H9 (cell line): ENCODE measurements at regions not wholly inside any gene's neighbourhood (a gene's known extent, or its start where the extent isn't known, plus 50 kb on each side); places are given as distances from the start of the nearest gene placed in this dataset.
"Not testable (repeated sequence)": the region's sequence is repeated elsewhere in the genome, so short reads cannot be mapped to it uniquely, and the experiment has no call there.

Source experiments
- DNase-seq: peaks from one replicate; pipeline ENCODE4 v3.0.0-alpha.2; 2017
- H2AFZ ChIP-seq: one replicate; pipeline ENCODE4 v1.6.1; 2013; ENCODE audit warnings: mild to moderate bottlenecking, low read length, control low read depth, moderate library complexity
- H2AK5ac ChIP-seq: 2 replicates; pipeline ENCODE4 v1.6.1; 2013; ENCODE audit warnings: low read length, control low read depth, mixed read lengths; ENCODE audit not compliant: insufficient read length
- H2BK120ac ChIP-seq: one replicate; pipeline ENCODE4 v1.6.1; 2013; ENCODE audit warnings: low read depth, mild to moderate bottlenecking, low read length, control low read depth, inconsistent platforms; ENCODE audit not compliant: poor library complexity, severe bottlenecking
- H2BK12ac ChIP-seq: 2 replicates; pipeline ENCODE4 v1.6.1; 2013; ENCODE audit warnings: low read length, control low read depth, mixed read lengths, low read depth; ENCODE audit not compliant: insufficient read length
- H2BK15ac ChIP-seq: 2 replicates; pipeline ENCODE4 v1.6.1; 2013; ENCODE audit warnings: low read depth, low read length, control low read depth
- H2BK20ac ChIP-seq: one replicate; pipeline ENCODE4 v1.6.1; 2013; ENCODE audit warnings: low read depth, mild to moderate bottlenecking, low read length, control low read depth, inconsistent platforms; ENCODE audit not compliant: poor library complexity, severe bottlenecking
- H2BK5ac ChIP-seq: 2 replicates; pipeline ENCODE4 v1.6.1; 2013; ENCODE audit warnings: low read length, control low read depth, mixed read lengths; ENCODE audit not compliant: insufficient read length
- H3K14ac ChIP-seq: 2 replicates; pipeline ENCODE4 v1.6.1; 2013; ENCODE audit warnings: low read length, control low read depth; ENCODE audit not compliant: insufficient read depth
- H3K18ac ChIP-seq: 2 replicates; pipeline ENCODE4 v1.6.1; 2013; ENCODE audit warnings: low read depth, mild to moderate bottlenecking, mixed read lengths, low read length, control low read depth; ENCODE audit not compliant: insufficient read length
- H3K23ac ChIP-seq: 2 replicates; pipeline ENCODE4 v1.6.1; 2013; ENCODE audit warnings: low read length, control low read depth, mixed read lengths, low read depth; ENCODE audit not compliant: insufficient read length
- H3K23me2 ChIP-seq: 2 replicates; pipeline ENCODE4 v1.6.1; 2013; ENCODE audit warnings: low read depth, mild to moderate bottlenecking, mixed read lengths, low read length, control low read depth; ENCODE audit not compliant: insufficient read length, poor library complexity, severe bottlenecking
- H3K27ac ChIP-seq: 2 replicates; pipeline ENCODE4 v1.5.1; 2013; ENCODE audit warnings: low read length, control low read depth, mixed read lengths, low read depth; ENCODE audit not compliant: insufficient read length
- H3K27me3 ChIP-seq: 2 replicates; pipeline ENCODE4 v1.6.1; 2013; ENCODE audit warnings: low read length, control low read depth, inconsistent platforms; ENCODE audit not compliant: insufficient read depth
- H3K4ac ChIP-seq: 2 replicates; pipeline ENCODE4 v1.6.1; 2013; ENCODE audit warnings: low read depth, mild to moderate bottlenecking, control low read depth, inconsistent platforms, low read length, moderate library complexity
- H3K4me1 ChIP-seq: 2 replicates; pipeline ENCODE4 v1.6.1; 2013; ENCODE audit warnings: low read length, control low read depth, inconsistent platforms; ENCODE audit not compliant: insufficient read depth
- H3K4me2 ChIP-seq: 2 replicates; pipeline ENCODE4 v1.6.1; 2013; ENCODE audit warnings: low read length, control low read depth, mixed read lengths; ENCODE audit not compliant: insufficient read length, insufficient read depth
- H3K56ac ChIP-seq: 2 replicates; pipeline ENCODE4 v1.6.1; 2013; ENCODE audit warnings: low read depth, mild to moderate bottlenecking, mixed read lengths, low read length, control low read depth; ENCODE audit not compliant: insufficient read length
- H3K79me1 ChIP-seq: 2 replicates; pipeline ENCODE4 v1.6.1; 2013; ENCODE audit warnings: low read depth, mild to moderate bottlenecking, moderate library complexity, low read length, control low read depth, inconsistent platforms; ENCODE audit not compliant: insufficient read depth, poor library complexity, severe bottlenecking
- H3K79me2 ChIP-seq: 2 replicates; pipeline ENCODE4 v1.6.1; 2013; ENCODE audit warnings: low read length, control low read depth, inconsistent platforms; ENCODE audit not compliant: insufficient read depth
- H3K9ac ChIP-seq: 2 replicates; pipeline ENCODE4 v1.6.1; 2013; ENCODE audit warnings: low read length, control low read depth, mixed read lengths; ENCODE audit not compliant: insufficient read length; ENCODE audit errors: extremely low read depth
- H3K9me3 ChIP-seq: one replicate; pipeline ENCODE4 v1.6.1; 2013; ENCODE audit warnings: low read depth, low read length, inconsistent platforms; ENCODE audit not compliant: control insufficient read depth
- H3T11ph ChIP-seq: one replicate; pipeline ENCODE4 v1.6.1; 2013; ENCODE audit warnings: mild to moderate bottlenecking, low read length, control low read depth, inconsistent platforms
- H4K20me1 ChIP-seq: one replicate; pipeline ENCODE4 v1.6.1; 2013; ENCODE audit not compliant: control insufficient read depth, insufficient read length, insufficient read depth
- H4K5ac ChIP-seq: 2 replicates; pipeline ENCODE4 v1.6.1; 2013; ENCODE audit warnings: low read depth, mild to moderate bottlenecking, mixed read lengths, low read length, control low read depth; ENCODE audit not compliant: insufficient read length
- H4K8ac ChIP-seq: replicated peaks from 2 replicates; pipeline ENCODE4 v1.6.1; 2013; ENCODE audit warnings: low read length, control low read depth, mixed read lengths, low read depth; ENCODE audit not compliant: insufficient read length
- H4K91ac ChIP-seq: 2 replicates; pipeline ENCODE4 v1.6.1; 2013; ENCODE audit warnings: low read depth, mild to moderate bottlenecking, moderate library complexity, mixed read lengths, low read length, control low read depth; ENCODE audit not compliant: insufficient read length
- H3K27ac Mint-ChIP-seq, 3 experiments: 2 replicates in 2 of 3; 3 replicates in 1 of 3; pipeline ENCODE4 v1.8.0; 2020 to 2021; ENCODE audit warnings: mixed read lengths in 3 of 3, mild to moderate bottlenecking in 1 of 3, moderate library complexity in 1 of 3
- H3K27me3 Mint-ChIP-seq: 2 replicates; pipeline ENCODE4 v1.8.0; 2021; ENCODE audit warnings: low read depth, mild to moderate bottlenecking, moderate library complexity, mixed read lengths
- H3K36me3 Mint-ChIP-seq, 3 experiments: 2 replicates in 2 of 3; 3 replicates in 1 of 3; pipeline ENCODE4 v1.8.0; 2020 to 2021; ENCODE audit warnings: low read depth in 3 of 3, mixed read lengths in 3 of 3; ENCODE audit not compliant: insufficient read depth in 1 of 3
- H3K4me1 Mint-ChIP-seq, 2 experiments: 2 replicates each; pipeline ENCODE4 v1.8.0; 2020; ENCODE audit warnings: mixed read lengths in 2 of 2
- H3K4me3 Mint-ChIP-seq, 2 experiments: 2 replicates in 1 of 2; 3 replicates in 1 of 2; pipeline ENCODE4 v1.8.0; 2020 to 2021; ENCODE audit warnings: mild to moderate bottlenecking in 2 of 2, mixed read lengths in 2 of 2, moderate library complexity in 1 of 2
- H3K9me3 Mint-ChIP-seq, 2 experiments: 2 replicates in 1 of 2; 3 replicates in 1 of 2; pipeline ENCODE4 v1.8.0; 2020; ENCODE audit warnings: mild to moderate bottlenecking in 2 of 2, mixed read lengths in 2 of 2, moderate library complexity in 1 of 2
- WGBS: extraction: QIAGEN DNeasy Blood & Tissue Kit; methylation state at CpG from one replicate; pipeline ENCODE4 v1.1.7; 2013; ENCODE audit warnings: missing lambda C conversion rate, low lambda C conversion rate, mixed read lengths; ENCODE audit not compliant: insufficient read length; ENCODE audit errors: extremely low coverage; 5-methylcytosine and 5-hydroxymethylcytosine counted together

- H4K20me1 ChIP-seq, H4K5ac ChIP-seq, H2AK5ac ChIP-seq, H2BK15ac ChIP-seq, H3K27ac Mint-ChIP-seq, H2AFZ ChIP-seq, H3K9me3 ChIP-seq, H3K79me1 ChIP-seq, H2BK5ac ChIP-seq, H4K8ac ChIP-seq, H3K23ac ChIP-seq, H3K14ac ChIP-seq, H4K91ac ChIP-seq, H3K9me3 Mint-ChIP-seq, H3K18ac ChIP-seq, H3K9ac ChIP-seq, H2BK20ac ChIP-seq, H3K27me3 Mint-ChIP-seq, H3K36me3 Mint-ChIP-seq, H2BK120ac ChIP-seq, DNase-seq, H3T11ph ChIP-seq, H3K4me2 ChIP-seq, H3K4me3 Mint-ChIP-seq, H2BK12ac ChIP-seq, H3K4me1 ChIP-seq, H3K4ac ChIP-seq, H3K27me3 ChIP-seq, H3K56ac ChIP-seq, H3K23me2 ChIP-seq, H3K4me1 Mint-ChIP-seq, H3K27ac ChIP-seq, H3K79me2 ChIP-seq: not testable (repeated sequence)
- no CpG with 5 or more reads among the region's 5 CpGs for WGBS
Measured at GRCh38 chr4:118432359-118432758, 79.6 kb upstream of the PRSS12 start.

GRCh38 chr4:118433612-118434375 lies 81.0 kb upstream of the PRSS12 start:
- H3K79me2 ChIP-seq, H4K91ac ChIP-seq, H3K56ac ChIP-seq, H3K14ac ChIP-seq, H3K9me3 Mint-ChIP-seq, H3T11ph ChIP-seq, H3K27me3 Mint-ChIP-seq, H3K79me1 ChIP-seq, H3K4me1 ChIP-seq, H3K9ac ChIP-seq, H3K23me2 ChIP-seq, H3K36me3 Mint-ChIP-seq, H3K18ac ChIP-seq, H2BK12ac ChIP-seq, H4K20me1 ChIP-seq, H2BK120ac ChIP-seq, H2AFZ ChIP-seq, H3K27ac ChIP-seq, H3K4me2 ChIP-seq, H2AK5ac ChIP-seq, H2BK15ac ChIP-seq, H4K5ac ChIP-seq, DNase-seq, H3K27me3 ChIP-seq, H3K27ac Mint-ChIP-seq, H2BK20ac ChIP-seq, H3K9me3 ChIP-seq, H4K8ac ChIP-seq, H3K23ac ChIP-seq, H2BK5ac ChIP-seq, H3K4me1 Mint-ChIP-seq, H3K4ac ChIP-seq, H3K4me3 Mint-ChIP-seq: not testable (repeated sequence)
- no CpG with 5 or more reads among the region's 5 CpGs for WGBS
